Calu3 (cell line): ENCODE measurements at regions not wholly inside any gene's neighbourhood (a gene's known extent, or its start where the extent isn't known, plus 50 kb on each side); places are given as distances from the start of the nearest gene placed in this dataset. TPM values are rescaled to one million over a fixed set of nuclear protein-coding genes. Genes with fewer than 3 reads are reported as not detected.

Experiments
- BruUV-seq: library from RNA; stranded (reverse); fragments of 400-500 nt; replicated peaks from 2 replicates; lab custom pipeline; 2021; lab: Mats Ljungman, UMichigan
- CTCF ChIA-PET: fragments of 300-600 bp; sonication (Branson Sonifier 250); formaldehyde crosslinking; loops from one replicate; lab custom pipeline; 2022; ENCODE audit warnings: antibody characterized with exemption; lab: Charles Lee
- DNase-seq: peaks from one replicate; pipeline ENCODE4 v3.0.0; 2022
- H3K27ac Mint-ChIP-seq: one replicate; pipeline ENCODE4 v1.8.0; 2022; ENCODE audit warnings: mixed read lengths; ENCODE audit not compliant: unreplicated experiment
- H3K27me3 Mint-ChIP-seq: one replicate; pipeline ENCODE4 v1.8.0; 2022; ENCODE audit warnings: mixed read lengths; ENCODE audit not compliant: unreplicated experiment
- H3K36me3 Mint-ChIP-seq: one replicate; pipeline ENCODE4 v1.8.0; 2022; ENCODE audit warnings: mild to moderate bottlenecking, moderate library complexity, mixed read lengths; ENCODE audit not compliant: insufficient read depth, unreplicated experiment
- H3K4me1 Mint-ChIP-seq: one replicate; pipeline ENCODE4 v1.8.0; 2022; ENCODE audit warnings: mild to moderate bottlenecking, low read depth, mixed read lengths; ENCODE audit not compliant: unreplicated experiment
- H3K4me3 Mint-ChIP-seq: one replicate; pipeline ENCODE4 v1.8.0; 2022; ENCODE audit warnings: mild to moderate bottlenecking, low read depth, moderate library complexity, mixed read lengths; ENCODE audit not compliant: unreplicated experiment
- H3K9me3 Mint-ChIP-seq: one replicate; pipeline ENCODE4 v1.8.0; 2022; ENCODE audit warnings: low read depth, mixed read lengths; ENCODE audit not compliant: unreplicated experiment
- intact Hi-C: fragments of 100-400 bp; cut with micrococcal nuclease; formaldehyde crosslinking; loops from one replicate; pipeline ENCODE4 v1.10.0; 2022; ENCODE audit not compliant: unreplicated experiment
- microRNA-seq: library from miRNA; unstranded; fragments of <30 nt; microRNA quantifications from one replicate; pipeline ENCODE4 v1.2.0, GENCODE V29; 2022
- TF ChIP-seq, protein P1 (sequence below): fragments of 200-600 bp; IDR thresholded peaks from one replicate; pipeline ENCODE4 v1.8.0; 2022; ENCODE audit warnings: antibody characterized with exemption; ENCODE audit not compliant: unreplicated experiment

DNA sequence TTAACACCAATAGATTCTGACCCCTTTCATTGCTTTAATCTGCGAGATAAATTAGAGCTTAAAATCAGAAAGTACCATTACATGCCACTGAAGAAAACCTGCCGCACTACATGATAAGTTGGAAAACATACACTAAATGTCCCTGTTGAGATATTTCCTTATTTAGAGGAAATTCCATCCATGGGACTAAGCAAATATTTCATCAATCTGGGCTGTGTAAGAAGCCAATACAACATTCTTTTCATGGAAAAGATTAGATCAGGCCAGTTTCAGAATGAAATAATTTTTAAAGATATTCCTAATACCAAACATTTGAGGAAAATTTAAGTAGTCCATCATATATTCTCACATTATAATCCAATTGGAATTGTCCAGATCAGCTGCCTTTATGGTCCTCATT, 112.8 kb downstream of the LLPH start:
- H3K36me3 Mint-ChIP-seq: no peaks in the 10 kb centered on the region
- BruUV-seq: no TSS peak
- CTCF ChIA-PET: interaction anchor here (0.5 kb wide), 1 partner anchor 459 kb away, joined by 3 read pairs; no protein-coding TSS in a partner anchor
- H3K4me3 Mint-ChIP-seq: no peak overlapping the region
- DNase-seq: no peak
- no peaks in the 10 kb centered on the region for H3K4me1 Mint-ChIP-seq
- intact Hi-C loops: no loop called here
- H3K27me3 Mint-ChIP-seq: peaks cover 17% of the 10 kb centered on the region
- TF ChIP-seq, protein P1, sequence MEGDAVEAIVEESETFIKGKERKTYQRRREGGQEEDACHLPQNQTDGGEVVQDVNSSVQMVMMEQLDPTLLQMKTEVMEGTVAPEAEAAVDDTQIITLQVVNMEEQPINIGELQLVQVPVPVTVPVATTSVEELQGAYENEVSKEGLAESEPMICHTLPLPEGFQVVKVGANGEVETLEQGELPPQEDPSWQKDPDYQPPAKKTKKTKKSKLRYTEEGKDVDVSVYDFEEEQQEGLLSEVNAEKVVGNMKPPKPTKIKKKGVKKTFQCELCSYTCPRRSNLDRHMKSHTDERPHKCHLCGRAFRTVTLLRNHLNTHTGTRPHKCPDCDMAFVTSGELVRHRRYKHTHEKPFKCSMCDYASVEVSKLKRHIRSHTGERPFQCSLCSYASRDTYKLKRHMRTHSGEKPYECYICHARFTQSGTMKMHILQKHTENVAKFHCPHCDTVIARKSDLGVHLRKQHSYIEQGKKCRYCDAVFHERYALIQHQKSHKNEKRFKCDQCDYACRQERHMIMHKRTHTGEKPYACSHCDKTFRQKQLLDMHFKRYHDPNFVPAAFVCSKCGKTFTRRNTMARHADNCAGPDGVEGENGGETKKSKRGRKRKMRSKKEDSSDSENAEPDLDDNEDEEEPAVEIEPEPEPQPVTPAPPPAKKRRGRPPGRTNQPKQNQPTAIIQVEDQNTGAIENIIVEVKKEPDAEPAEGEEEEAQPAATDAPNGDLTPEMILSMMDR: no peak
- H3K27ac Mint-ChIP-seq: no peak overlapping the region
- H3K9me3 Mint-ChIP-seq: no peaks in the 10 kb centered on the region

Small RNA genes in the stretch of these regions (microRNA-seq; reads per million reads assigned to microRNA genes)
- not detected for gene MIR6074
